HG03066 (cell line): ENCODE measurements at regions not wholly inside any gene's neighbourhood (a gene's known extent, or its start where the extent isn't known, plus 50 kb on each side); places are given as distances from the start of the nearest gene placed in this dataset.

Experiments
- ATAC-seq: cut with Tn5 transposase; IDR thresholded peaks from one replicate; pipeline ENCODE4 v1.9.1; 2021; ENCODE audit warnings: low read depth; ENCODE audit not compliant: unreplicated experiment

DNA sequence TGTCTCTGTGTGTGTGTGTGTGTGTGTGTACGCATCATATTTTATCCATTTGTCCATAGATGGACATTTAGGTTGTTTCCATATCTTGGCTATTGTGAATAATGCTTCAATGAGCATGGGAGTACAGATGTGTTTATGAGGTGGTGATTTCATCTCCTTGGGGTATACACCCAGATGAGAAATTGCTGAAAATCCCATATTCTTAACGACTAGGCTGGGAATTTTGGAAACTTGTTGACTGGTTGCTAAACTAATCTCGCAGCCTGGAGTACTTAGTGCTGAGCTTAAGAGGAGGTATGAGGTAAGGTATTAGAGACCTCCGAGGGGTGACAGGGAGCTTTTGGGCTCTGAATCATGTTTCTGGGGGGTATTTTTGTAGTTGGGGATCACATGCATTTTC is 66.0 kb upstream of the SPRED2 start:
- no peak for ATAC-seq

- no peak for ATAC-seq
These were observed 63.0 kb upstream of the SPRED2 start for GRCh38 chr2:65495251-65495877.

DNA sequence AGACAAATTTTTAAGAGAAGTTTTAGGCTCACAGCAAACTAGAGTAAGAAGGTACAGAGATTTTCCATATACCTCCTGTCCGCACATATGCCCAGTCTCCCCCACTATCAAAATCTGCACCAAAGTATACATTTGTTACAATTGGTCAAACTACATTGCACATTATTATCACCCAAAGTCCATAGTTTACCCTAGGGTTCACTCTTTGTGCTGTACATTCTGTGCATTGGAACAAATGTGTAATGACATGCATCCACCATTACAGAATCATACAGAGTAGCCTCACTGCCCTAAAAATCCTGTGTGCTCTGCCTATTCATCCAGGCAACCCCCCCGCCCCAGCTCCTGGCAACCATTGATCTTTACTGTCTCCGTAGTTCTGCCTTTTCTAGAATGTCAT is 61.7 kb upstream of the SPRED2 start:
- no peak for ATAC-seq

DNA sequence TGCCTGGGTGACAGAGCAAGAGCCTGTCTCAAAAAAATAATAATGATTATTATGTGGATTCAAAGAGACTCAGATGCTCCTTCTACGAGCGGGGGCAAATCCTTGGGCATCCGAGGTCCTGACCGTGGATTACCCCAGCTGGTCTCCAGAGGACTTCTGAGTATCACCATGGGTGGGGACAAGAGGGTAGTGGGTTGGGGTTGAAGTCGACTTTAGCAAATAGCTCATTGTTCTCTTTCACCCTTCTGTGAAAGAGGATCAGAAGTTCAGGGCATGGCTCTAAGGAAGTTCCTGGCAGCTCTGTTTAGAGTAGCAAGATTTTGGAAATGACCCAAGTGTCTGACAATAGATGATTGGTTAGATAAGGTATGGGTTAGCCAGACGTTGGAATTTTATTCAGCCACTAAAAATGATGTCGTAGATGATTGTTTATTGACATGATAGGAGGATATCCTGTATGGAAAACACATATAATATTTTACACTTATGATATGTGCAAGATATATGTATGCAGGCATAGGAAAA is 59.0 kb upstream of the SPRED2 start:
- no peak for ATAC-seq

- no peak for ATAC-seq
These were observed 57.8 kb upstream of the SPRED2 start for GRCh38 chr2:65490222-65490621.

- ATAC-seq: no peak
These were observed 56.9 kb upstream of the SPRED2 start for GRCh38 chr2:65489269-65489668.

- ATAC-seq: no peak
These were observed 56.1 kb upstream of the SPRED2 start for GRCh38 chr2:65488527-65488926.

- ATAC-seq: no peak
These were observed 55.0 kb upstream of the SPRED2 start for GRCh38 chr2:65487404-65487803.

DNA sequence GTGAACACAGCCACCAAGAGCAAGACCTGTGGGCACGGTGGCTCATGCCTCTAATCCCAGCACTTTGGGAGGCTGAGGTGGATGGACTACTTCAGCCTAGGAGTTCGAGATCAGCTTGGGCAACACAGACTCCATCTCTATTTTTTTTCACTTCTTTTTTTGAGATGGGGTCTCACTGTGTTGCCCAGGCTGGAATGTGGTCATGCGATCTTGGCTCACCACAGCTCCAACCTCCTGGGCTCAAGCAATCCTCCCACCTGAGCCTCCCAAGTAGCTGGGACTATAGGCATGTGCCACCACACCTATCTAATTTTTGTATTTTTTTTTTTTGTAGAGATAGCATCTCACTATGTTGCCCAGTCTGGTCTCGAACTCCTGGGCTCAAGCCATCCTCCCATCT is 54.4 kb upstream of the SPRED2 start:
- no peak for ATAC-seq

GRCh38 chr2:65486282-65486681 is 53.9 kb upstream of the SPRED2 start:
- ATAC-seq: no peak

DNA sequence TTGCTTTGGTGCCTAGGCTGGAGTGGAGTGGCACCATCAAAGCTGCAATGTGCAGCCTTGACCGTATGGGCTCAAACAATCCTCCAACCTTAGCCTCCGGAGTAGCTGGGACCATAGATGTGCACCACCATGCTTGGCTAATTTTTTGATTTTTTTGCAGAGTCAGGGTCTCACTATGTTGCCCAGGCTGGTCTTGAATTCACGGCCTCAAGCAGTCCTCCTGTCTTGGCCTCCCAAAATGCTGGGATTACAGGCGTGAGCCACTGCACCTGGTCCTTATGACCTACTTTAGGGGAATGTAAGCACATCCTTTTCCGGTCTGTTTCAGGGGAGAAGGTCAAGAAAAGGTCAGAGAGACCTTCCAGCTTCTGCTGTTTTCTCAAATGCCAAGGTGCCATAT is 53.4 kb upstream of the SPRED2 start:
- no peak for ATAC-seq

GRCh38 chr2:65483763-65484162 is 51.4 kb upstream of the SPRED2 start:
- ATAC-seq: no peak

GRCh38 chr2:65482971-65483370 is 50.6 kb upstream of the SPRED2 start:
- no peak for ATAC-seq
